GM12865 (cell line): ENCODE measurements at regions not wholly inside any gene's neighbourhood (a gene's known extent, or its start where the extent isn't known, plus 50 kb on each side); places are given as distances from the start of the nearest gene placed in this dataset.
"Not testable (repeated sequence)": the region's sequence is repeated elsewhere in the genome, so short reads cannot be mapped to it uniquely, and the experiment has no call there.

Source experiments
- DNase-seq: peaks from one replicate; pipeline ENCODE4 v3.0.0; 2010; ENCODE audit warnings: low read depth
- H3K4me3 ChIP-seq: 2 replicates; pipeline ENCODE4 v1.5.1; 2011; ENCODE audit warnings: mild to moderate bottlenecking, low read depth, low read length, control low read depth
- TF ChIP-seq, protein P1 (sequence below): IDR thresholded peaks from 2 replicates; pipeline ENCODE4 v1.5.1; 2011; ENCODE audit warnings: low read length, control low read depth, low read depth, inconsistent platforms; ENCODE audit not compliant: insufficient read depth; ENCODE audit errors: missing control alignments

DNA sequence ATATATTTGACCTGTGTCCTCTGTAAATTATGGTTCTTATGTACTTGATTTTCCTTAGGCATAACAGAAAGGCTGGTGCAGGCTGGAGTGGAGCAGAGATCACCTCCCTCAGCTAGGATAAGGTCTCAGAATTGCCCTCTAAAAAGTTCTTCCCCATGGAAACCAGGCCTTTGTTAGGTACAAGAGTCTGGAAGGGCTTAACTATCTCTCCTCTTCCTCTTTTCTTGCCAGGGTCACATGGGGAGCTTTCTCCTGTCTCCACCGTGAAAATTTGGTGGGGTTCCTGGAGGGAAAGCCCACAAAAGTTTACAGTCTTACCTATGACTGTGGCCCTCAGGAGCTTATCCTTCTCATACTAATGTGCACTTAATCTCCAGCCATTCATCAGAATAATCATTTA is 633.2 kb downstream of the MCTP2 start:
- TF ChIP-seq, protein P1, sequence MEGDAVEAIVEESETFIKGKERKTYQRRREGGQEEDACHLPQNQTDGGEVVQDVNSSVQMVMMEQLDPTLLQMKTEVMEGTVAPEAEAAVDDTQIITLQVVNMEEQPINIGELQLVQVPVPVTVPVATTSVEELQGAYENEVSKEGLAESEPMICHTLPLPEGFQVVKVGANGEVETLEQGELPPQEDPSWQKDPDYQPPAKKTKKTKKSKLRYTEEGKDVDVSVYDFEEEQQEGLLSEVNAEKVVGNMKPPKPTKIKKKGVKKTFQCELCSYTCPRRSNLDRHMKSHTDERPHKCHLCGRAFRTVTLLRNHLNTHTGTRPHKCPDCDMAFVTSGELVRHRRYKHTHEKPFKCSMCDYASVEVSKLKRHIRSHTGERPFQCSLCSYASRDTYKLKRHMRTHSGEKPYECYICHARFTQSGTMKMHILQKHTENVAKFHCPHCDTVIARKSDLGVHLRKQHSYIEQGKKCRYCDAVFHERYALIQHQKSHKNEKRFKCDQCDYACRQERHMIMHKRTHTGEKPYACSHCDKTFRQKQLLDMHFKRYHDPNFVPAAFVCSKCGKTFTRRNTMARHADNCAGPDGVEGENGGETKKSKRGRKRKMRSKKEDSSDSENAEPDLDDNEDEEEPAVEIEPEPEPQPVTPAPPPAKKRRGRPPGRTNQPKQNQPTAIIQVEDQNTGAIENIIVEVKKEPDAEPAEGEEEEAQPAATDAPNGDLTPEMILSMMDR: no peak
- no peak for DNase-seq
- H3K4me3 ChIP-seq: no peak overlapping the region

DNA sequence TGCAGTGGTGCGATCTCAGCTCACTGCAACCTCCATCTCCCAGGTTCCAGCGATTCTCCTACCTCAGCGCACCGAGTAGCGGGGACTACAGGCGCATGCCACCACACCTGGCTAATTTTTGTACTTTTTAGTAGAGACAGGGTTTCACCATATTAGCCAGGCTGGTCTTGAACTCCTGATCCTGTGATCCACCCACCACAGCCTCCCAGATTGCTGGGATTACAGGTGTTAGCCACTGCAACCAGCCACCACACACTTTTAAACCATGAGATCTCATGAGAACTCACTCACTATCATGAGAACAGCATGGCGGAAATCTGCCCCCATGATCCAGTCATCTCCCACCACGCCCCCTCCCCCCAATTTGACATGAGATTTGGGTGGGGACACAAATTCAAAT is 636.9 kb downstream of the MCTP2 start:
- DNase-seq, H3K4me3 ChIP-seq: not testable (repeated sequence)

DNA sequence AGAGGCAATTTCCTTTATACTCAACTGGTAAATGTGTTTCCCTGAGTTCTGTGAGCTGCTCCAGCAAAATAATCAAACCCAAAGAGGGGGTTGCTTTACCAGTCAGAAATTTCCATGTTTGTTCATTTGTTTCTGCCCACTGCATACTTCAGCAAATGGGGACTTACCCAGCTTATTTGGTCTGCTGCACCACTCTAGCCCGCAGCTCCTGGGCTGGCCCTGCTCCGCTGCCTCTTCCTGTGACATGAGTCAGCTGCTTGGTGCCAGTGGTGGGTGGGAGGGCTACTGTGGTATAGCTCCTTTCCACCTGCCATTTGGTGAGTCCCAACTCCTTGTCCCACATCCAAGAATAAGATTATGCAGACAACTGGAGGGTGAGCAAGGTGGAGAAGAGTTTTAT is 644.2 kb downstream of the MCTP2 start:
- TF ChIP-seq, protein P1: no peak
- H3K4me3 ChIP-seq: no peak overlapping the region
- no peak for DNase-seq

DNA sequence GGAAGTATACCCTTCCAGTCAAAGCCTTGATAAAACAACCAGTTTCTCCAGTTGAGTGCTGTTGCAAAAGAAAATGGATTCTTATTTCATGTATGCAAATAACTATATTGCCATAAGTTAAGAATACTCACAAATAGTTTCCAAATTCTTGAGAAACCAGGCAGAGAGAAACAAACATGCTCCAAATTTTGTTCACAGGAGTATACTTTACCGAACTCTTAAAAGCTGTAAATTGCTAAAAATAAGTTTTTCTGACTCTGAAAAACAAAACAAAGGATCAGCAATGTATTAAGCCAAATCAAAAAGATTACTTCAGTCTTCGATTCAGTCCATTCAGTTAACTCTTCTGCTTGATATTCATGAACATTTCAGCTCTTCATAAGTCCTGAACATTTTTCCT is 646.5 kb downstream of the MCTP2 start:
- no peak overlapping the region for H3K4me3 ChIP-seq
- no peak for DNase-seq
- TF ChIP-seq, protein P1: no peak

DNA sequence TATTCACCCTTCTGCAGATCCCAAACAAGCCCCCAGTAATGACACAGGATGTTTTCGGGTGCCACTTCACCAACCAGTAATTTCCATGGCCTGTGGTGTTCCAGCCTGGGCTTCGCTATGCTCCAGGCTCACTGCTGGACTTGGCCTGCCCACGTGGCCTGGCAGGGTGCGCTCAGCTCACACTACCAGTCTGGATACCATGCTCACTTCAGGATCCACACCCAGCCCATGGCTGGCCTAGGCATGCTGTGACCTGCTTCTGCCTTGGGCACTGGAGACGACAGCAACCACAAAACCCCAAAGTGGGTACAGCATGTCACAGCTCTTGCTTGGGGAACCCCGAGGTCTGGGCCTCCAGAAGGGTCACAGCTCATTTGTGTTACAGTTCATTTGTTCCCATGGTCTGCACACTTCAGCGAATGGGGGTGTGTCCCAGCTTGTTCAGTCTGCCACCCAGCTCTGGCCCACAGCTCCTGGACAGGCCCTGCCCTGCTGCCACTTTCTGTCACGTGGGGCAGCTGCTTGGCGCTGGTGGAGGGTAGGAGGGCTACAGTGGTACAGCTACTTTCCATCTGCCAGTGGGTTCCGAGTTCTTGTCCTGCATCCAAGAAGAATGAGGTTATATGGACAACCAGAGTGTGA is 650.8 kb downstream of the MCTP2 start:
- H3K4me3 ChIP-seq: no peak overlapping the region
- no peak for DNase-seq
- TF ChIP-seq, protein P1: no peak

DNA sequence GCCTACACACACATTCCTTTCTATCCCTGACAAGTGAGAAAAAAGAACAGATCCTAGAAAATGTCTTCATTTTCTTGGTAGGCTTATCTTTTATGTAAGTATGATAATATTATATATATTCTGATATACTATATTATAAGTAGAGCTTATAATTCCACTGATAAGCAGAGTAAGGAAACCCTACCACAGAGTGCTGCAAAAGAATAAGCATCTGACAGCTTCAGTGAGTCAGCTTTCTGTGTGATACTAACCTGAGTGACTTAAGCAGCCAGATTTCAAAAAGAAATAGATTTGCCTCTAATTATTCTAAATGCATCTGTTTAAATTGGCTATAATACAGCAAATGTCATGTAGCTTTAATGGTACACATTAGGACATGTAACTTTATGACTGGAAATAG is 656.0 kb downstream of the MCTP2 start:
- H3K4me3 ChIP-seq: no peak overlapping the region
- DNase-seq: no peak
- TF ChIP-seq, protein P1: no peak

DNA sequence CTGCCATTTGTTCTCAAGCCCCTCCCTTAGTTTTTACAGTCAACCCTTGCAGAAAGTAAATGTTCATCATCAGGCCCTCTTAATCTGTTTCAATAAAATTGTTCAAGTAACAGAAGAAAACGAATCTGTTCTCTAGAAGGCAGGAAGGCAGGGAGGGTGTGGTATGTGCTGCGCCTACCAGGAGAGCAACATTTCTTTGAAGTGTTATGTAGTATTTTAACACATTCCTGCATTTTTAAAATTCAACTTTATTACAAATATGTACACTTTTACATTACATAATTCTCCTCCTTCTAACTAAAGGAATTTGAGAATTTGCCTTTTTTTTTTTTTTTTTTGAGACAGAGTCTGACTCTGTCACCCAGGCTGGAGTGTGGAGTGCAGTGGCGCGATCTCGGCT is 657.8 kb downstream of the MCTP2 start:
- TF ChIP-seq, protein P1: no peak
- DNase-seq: no peak

More for the DNA sequence above, 657.8 kb downstream of the MCTP2 start:
- H3K4me3 ChIP-seq: no peak overlapping the region
